HG02884 (cell line): ENCODE measurements at regions not wholly inside any gene's neighbourhood (a gene's known extent, or its start where the extent isn't known, plus 50 kb on each side); places are given as distances from the start of the nearest gene placed in this dataset.

Source experiments
- ATAC-seq: cut with Tn5 transposase; IDR thresholded peaks from one replicate; pipeline ENCODE4 v1.9.1; 2021; ENCODE audit warnings: mild to moderate bottlenecking, moderate library complexity; ENCODE audit not compliant: unreplicated experiment

DNA sequence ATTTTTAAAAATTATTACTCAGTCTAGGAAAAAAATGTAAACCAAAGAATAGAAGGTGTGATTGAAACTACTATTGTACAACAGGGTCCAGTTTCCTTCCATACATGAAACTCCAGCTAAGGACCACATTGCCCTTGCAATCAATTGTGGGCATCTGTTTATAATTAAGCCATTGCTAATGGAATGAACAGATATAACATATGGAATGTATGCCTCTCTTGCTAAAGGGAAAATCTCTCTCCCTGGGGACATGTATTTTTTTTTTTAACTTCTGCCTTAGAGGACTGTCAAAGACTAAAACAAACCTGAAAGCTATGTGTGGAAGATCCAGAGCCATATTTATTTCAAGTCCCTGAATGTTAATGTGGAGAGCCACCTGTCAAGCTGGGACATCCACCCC is 336.8 kb upstream of the MANEA start:
- no peak for ATAC-seq

DNA sequence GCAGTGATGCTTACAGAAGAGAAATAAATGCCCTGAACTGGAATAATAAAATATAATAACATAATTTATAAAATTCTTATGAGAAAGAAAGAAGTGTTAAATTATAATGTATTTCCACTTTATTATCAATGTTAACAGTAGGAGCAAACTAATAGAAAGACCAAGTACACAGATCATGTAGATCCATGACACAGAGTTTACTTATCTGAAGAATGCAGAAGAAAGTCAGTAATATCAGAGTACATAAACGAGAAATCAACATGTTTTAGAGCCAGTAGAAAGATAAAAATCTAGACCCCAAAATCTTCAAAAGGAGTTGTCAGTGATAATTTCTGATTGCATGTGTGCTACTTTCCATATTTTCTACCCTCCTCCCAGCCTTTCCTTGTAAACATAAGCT is 334.8 kb upstream of the MANEA start:
- no peak for ATAC-seq

DNA sequence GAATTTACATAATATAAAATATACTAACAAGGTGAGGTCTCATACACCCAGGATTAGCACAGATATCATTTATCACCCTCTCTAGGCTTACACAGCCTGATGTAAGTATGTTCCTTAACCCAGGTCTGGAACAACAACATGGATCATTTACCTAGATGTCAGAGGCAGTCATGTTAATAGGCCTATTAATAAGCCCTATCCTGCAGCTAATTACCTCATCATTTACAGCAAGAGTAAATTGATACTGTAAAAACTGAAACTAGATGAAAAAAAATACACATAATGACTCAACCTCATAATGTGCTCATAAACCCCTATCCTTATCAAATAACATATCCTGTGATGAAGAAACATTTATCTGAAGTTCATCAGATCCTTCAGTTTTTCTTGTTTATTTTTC is 334.3 kb upstream of the MANEA start:
- ATAC-seq, result no peak

DNA sequence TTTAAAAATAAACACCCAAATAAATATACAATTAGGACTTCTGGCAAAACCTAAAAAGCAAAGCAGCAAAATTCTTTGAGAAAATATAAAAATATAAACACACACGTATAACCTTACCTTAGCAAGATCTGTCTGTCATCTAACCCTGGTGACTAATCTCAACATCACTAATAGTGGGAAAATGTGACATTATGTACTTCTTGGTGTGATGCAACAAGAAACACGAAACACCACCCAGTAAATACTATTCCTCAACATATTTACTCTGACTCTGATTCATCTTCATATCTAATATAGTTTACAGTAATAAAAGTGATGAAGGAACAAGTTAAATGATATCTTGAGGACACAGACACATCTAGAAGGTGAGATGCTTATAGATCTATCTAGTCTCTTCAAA is 332.6 kb upstream of the MANEA start:
- no peak for ATAC-seq

DNA sequence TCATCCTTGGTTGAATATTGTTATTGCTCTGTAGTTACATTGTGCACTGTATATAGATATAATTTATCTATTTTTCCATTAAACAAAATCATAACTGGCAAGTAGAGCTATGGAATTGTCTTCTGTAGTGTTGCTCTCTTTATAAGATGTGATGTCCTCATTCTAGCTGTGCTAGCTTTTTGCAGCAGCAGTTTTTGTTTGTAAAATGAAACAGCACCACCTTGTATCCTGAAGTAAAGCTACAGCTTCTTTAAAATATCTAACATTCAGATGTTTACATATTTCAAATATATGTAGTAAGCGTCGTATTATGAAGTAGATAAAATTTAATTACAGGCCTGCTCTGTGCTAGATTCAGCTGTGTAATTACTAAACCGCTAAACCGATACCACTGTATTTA is 328.8 kb upstream of the MANEA start:
- no peak for ATAC-seq

DNA sequence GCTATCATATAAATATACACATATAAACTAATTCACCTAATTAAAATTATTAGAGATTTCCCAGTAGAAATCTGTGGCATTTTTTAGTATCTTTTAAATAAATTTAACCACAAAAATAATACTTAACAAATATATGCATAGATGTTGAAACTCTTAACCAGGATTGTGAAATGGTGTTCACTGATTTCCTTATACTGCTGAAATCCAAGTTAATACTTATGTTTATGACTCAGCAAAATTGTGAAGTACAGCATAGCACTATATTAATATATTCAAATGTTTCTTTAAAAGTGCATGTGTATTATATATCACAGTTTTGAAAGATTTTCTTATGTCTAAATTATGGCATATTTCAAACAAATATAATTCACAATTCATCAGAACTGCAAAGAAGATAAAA is 328.2 kb upstream of the MANEA start:
- ATAC-seq, result no peak

DNA sequence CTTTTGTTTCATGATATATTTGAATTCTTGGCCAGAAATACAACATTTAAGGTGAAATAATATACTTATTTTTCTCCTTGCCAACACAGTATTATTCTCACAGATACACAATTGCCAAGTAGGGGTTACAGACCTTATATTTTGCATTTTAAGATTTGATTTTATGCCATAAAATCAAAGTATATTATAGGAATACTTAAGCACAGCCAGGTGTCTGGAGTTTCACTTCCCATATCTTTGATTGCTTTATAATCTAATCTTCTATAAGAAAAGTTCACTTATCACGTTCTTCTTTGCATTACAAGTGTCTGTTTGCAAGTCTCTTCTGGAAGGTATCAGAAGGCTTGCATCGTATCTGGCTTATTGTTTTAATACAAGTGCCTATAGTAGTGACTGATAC is 327.7 kb upstream of the MANEA start:
- no peak for ATAC-seq

DNA sequence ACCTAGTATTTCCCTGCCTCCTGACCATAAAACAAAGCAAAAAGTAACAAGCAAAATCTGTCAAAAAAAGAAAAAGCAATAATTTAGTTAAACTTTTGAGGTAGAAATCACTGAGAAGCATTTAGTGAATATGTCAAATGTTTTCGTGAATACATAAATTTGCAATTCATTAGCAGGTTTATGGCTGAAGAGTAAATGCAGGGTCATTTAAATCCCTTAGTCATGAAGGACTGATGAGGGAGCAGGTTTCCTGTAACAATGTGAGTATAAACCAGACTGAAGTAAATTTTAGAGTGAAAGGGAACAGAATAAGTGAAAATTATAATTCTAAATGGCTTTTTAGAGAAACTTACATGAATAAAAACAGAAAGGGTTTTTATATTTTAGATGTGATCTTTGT is 313.5 kb upstream of the MANEA start:
- no peak for ATAC-seq

DNA sequence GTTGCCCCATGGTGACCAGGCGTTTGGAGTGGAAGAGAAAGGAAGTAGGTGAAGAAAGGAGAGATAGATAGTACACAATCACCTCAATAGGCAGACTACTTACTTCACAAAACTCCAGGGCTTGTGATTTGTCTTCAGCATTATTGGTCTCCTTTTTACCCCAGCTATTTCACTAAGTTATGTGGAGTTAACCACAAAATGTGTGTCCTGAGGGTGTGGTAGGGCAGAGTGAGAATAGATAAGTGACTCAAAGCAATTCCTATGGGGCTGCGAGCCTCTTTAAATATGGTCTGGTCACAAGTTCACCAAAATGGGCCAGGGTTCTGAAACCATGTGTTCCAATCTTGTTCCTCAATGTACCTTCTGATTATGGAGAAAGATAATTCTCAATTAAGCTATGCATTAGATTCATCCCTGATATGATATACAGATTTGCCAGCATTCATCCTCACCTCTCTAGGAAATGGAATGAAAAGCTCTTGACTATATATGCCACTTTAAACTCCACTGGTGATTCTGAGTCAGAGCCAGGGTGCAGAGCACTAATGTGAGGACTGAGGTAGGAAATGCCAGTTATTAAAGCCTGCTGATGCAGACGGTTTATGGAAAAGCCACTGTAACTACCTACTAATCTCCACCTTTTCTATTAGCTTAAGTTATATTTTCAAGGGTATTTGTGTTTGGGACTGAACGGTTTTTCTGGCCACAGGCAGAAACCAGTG is 310.6 kb upstream of the MANEA start:
- no peak for ATAC-seq

DNA sequence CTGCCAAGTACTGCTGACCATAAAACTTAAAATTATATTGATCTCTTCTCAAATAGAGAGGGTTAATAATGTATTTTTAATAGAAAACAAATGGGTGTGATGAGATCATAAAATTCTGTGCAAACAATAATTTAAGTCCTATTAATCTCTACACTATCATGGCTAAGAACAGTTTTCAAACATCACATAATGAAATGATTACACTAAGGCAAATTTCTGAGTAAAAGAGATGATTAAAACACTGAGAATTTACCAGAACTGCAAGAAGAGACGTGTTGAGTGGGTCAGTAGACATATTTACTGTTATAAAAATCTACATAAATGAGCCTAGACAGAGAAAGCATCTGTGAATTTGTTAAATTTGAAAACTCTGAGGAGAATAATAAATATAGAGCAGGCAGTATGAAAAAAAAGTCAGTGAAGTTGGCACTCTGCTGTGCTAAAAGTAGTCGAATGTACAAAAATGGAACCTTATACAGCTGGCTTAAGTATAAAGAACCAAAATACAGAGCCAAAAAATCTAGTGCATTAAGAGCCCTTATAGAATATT is 302.6 kb upstream of the MANEA start:
- ATAC-seq, result no peak

DNA sequence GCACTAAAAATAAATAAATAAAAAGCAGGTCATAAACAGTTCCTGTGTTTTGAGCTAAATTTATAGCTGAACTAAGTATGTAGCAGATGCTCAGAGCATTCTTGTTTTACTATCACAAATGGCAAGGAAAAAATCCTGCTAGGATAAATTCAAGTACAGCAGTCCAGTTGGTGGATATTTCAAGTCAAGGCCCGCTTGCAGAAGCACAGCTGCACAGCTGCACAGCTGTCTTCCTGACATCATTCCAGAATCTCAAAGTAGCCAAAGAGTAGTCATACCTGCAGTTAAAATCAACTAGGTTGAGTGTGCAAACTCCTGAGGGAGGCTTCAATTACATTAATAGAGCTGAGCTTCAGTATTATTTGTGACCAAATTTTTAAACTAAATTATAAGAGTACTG is 297.7 kb upstream of the MANEA start:
- no peak for ATAC-seq

DNA sequence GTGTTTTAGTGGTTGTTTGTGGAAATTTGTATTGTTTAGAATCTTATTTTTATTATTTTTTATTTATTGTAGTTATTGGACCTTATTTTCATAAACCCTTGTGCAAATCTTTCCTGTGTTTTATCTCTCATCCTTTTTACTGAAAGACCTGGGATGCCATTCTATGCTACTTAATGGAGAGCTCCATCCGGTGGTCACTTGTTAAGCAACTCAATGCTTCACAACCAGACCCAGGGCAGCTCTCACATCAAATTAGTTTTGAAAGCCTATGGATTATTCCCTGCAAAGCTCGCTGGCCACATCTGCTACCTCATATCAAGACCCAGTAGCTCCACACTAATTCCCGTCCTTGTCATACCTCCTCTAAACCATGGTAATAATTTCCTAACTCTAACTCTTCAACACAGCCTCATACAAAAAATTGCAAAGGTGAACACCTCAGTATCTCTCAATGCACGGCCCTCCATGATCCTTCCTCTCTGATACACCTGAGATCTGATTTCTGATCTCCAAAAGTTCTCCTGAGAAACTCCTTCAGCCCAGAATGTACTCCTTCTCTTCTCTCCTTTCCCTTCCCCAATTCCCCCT is 296.6 kb upstream of the MANEA start:
- ATAC-seq, result no peak

DNA sequence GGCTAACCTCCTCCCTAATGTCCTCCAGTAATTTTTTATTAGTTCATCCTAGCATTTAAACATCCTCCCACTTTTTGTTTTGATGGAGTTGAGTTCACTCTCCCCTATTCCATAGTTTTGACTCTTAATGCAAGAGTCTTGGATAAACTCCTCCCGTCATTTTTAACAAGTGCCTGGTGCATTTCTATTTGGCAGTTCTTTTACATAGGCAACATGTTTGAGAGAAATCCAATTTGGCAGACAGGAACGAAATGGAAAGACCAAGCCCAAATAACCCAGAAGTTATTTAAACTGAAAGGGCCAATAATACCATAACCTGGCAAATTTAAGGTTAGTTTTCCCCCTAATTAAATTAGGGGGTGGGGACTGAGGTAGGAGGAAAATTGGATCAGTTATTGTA is 291.5 kb upstream of the MANEA start:
- ATAC-seq, result no peak

DNA sequence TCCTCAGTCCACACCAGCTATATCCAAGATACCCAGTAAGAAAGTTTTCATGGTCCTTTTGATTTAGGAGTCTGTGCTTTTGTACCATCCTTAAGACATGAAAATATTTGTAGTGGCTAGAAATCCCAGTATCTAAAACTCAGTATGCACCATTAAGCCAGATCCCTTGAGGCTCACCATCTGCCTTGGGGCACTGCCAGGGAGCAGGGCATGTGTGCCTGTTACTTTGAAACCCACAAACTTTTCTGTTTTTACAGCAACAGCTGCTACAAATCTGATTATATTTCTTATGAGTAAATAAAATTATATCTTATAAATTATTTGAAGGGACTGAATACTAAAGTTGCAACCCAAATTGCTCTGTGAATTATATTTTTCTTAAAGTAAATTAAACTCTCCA is 290.5 kb upstream of the MANEA start:
- ATAC-seq, result no peak

DNA sequence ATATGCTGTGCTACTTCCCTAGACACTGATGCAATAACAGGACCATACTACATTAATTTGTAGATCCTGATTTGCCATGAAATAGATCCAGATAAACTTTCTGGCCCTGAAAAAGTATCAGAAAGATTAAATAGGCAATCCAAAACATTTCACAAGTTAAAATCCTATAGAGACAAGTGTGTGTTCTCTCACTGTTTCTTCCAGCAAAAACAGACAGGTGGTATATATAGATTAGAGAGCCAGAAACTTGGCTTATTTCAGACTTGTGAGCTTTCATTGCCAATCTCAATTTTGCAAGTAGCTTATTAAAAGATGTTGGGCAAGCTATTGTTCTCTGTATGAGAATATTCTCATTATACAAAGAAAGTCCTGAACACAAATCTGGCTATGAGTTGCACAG is 289.1 kb upstream of the MANEA start:
- ATAC-seq, result no peak

DNA sequence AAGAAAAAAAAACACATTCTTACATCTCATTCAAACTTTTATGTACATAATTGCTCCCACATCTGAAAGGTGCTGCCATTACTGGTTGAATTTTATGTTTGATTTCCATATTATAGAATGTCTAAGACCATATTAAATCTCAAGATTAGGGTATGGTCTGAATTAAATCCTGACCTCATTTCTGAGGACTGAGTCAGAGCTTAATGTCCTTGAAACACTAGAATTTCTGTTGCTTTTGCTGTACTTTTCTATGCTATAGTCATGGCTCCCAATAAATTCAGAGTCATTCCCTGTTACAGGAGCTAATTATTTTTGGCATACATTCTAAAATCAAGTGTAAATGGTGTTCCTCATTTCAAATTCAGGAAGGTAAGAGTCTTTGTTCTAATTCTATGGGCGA is 285.3 kb upstream of the MANEA start:
- no peak for ATAC-seq

DNA sequence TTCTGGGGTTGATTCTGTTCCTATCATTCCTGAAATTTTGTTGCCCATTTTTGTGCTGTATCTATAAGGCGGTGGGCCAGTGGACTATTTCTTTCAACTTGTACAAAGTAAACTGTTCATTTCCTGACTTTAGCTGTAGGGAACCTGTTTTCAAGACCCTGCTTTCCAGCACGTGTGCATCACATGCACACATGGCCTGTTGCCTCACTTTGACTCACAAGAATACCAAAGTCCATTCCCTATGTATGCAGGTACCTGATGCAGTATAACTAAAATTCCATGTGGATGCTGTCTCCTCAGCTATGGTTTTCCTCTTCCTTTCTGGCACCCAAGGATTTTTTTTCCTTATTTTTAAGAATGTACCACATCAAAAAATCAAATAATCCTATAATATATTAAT is 284.1 kb upstream of the MANEA start:
- no peak for ATAC-seq

DNA sequence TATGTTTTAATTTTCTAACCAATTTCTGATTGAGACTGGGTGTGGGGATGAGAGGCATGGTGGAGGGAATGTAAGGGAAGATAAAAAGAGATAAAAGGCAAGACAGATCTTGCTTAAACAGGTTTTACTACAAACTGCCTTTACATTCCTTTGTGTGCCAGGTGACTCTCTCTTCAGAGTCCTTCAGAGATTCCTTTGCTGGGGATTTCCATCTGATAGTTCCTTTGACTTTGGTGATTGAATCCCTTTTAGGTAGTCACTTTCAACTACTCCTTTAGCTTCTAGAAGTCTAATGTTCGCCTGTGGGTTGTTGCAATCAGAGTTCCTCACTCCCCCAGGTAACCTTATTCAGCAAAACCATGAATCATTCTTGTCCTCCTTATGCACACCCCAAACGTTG is 283.3 kb upstream of the MANEA start:
- ATAC-seq, result no peak

DNA sequence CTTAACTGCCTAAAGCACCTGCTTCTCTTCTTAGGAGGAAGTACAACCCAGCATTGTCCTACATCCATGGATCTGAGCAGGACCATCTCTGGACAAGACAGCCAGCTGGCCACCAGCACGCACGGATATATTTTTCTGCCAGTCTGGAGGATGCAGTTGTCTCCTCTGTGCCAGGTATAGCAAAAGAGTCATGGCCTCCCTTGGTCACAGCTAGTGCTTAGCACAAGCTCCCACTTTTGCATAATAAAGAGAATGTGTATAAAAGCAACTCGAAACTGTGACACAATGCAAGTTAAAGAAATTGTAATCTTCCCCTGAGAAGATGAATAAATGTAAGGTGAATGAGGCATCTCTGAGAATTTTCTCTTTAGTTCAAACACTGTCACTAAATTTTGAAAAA is 267.8 kb upstream of the MANEA start:
- ATAC-seq, result no peak

DNA sequence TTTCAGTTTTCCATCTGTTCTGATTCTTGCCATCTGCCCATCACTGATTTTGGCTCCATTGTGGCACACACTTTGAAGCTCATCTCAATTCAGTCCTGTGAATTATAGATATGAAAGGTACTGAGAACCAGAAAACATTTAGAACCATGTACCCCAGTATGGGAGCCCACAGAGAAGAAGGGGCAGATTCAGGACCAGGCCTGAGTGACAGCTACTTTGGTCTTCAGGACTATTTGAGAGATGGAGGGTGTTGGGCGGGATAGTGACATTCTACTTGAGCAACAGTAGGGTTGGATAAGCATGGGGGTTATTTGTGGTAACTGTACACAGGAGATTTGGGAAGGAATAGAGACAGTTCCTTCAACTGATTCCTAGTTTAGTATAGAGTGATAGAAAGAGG is 259.2 kb upstream of the MANEA start:
- ATAC-seq, result no peak

DNA sequence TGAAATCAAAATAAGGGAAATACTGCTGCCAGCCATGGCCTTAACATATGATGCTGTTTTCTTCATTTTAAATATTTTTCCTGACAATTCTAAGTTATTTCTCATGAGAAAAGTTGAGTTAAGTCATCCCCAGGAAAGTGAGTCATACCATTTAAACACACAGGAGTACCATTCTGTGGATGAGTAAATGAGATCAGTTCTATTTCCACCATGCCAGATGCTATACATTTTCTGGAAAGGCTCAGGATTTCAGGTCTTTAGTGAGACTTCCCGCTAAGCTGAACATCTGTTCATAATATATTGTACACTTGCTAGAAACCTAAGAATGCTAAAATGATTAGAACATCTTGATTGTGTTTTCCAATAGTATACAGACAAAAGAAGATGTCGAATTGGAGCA is 256.2 kb upstream of the MANEA start:
- ATAC-seq, result no peak

DNA sequence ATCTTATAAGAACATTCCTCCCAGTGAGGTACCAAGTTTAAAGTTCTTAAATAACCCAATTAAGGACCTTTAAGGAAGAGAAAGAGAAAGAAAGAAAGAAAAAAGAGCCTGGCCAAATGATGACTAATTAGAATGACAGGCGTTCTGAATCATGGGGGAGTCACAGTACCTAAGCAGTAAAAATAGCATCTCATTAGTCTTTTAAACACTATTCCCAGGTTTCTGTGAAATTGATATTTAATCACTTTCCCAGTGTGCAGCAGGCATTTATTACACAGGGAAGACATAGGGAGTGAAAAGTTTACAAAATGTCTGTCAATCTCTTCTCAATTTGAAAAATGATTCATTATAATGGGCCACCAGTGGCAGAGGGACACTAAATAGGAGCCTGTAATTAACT is 251.4 kb upstream of the MANEA start:
- no peak for ATAC-seq

DNA sequence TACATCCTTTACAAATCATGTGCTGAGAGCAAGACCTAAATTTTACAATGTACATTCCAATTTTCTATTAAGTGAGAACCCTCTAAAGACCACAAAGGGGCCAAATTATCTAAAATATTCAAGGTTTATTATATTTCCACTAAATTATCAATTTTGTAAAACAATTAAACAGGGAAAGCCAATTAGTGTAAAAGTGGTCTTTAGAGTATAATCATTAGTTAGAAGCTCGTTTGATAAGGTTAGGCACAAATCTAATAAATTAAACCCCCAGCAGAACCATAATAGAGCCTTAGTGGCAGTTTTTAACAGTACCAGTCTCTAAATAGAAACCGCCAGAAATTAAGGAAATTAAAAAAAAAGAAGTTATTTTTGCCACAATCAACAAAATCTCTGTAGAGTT is 249.1 kb upstream of the MANEA start:
- no peak for ATAC-seq
